PC-9 (cell line): ENCODE measurements at regions not wholly inside any gene's neighbourhood (a gene's known extent, or its start where the extent isn't known, plus 50 kb on each side); places are given as distances from the start of the nearest gene placed in this dataset.

Experiments used
- BruUV-seq: library from RNA; stranded (reverse); fragments of 400-500 nt; replicated peaks from 2 replicates; lab custom pipeline; 2021; lab: Mats Ljungman, UMichigan
- CTCF ChIA-PET: fragments of 300-600 bp; sonication (Branson Sonifier 250); formaldehyde crosslinking; loops from one replicate; lab custom pipeline; 2022; ENCODE audit warnings: antibody characterized with exemption; lab: Charles Lee
- POLR2A ChIA-PET: fragments of 300-600 bp; sonication (Branson Sonifier 250); formaldehyde crosslinking; loops from one replicate; lab custom pipeline; 2022; ENCODE audit warnings: antibody characterized with exemption; ENCODE audit not compliant: unreplicated experiment; lab: Charles Lee
- DNase-seq, 2 experiments: peaks; one replicate each; pipeline versions ENCODE4 v3.0.0 to v3.0.0-alpha.2; 2015 to 2022; ENCODE audit warnings: mixed read lengths in 1 of 2
- H2AFZ ChIP-seq: fragments of 200-600 bp; sonication (generic); 2 replicates; pipeline ENCODE4 v1.8.1; 2017; ENCODE audit warnings: antibody characterized with exemption
- H3F3A ChIP-seq: fragments of 200-600 bp; sonication (generic); 2 replicates; pipeline ENCODE4 v1.8.1; 2017; ENCODE audit warnings: antibody characterized with exemption, mild to moderate bottlenecking, low read depth; ENCODE audit not compliant: insufficient read depth
- H3K27ac ChIP-seq: fragments of 200-600 bp; sonication (generic); 2 replicates; pipeline ENCODE4 v1.6.1; 2016; ENCODE audit warnings: mixed run types
- H3K27me3 ChIP-seq: fragments of 200-600 bp; sonication (generic); 2 replicates; pipeline ENCODE4 v1.6.1; 2016; ENCODE audit warnings: low read depth, mixed run types; ENCODE audit not compliant: insufficient read depth
- H3K36me3 ChIP-seq: fragments of 200-600 bp; sonication (generic); 2 replicates; pipeline ENCODE4 v1.6.1; 2016; ENCODE audit warnings: low read depth, mixed run types
- H3K4me1 ChIP-seq: fragments of 200-600 bp; sonication (generic); replicated peaks from 2 replicates; pipeline ENCODE4 v1.6.1; 2016; ENCODE audit warnings: mixed run types; ENCODE audit not compliant: insufficient read depth
- H3K4me2 ChIP-seq: fragments of 200-600 bp; sonication (generic); 2 replicates; pipeline ENCODE4 v1.6.1; 2017; ENCODE audit warnings: mixed run types
- H3K4me3 ChIP-seq: fragments of 200-600 bp; sonication (generic); 2 replicates; pipeline ENCODE4 v1.6.1; 2016; ENCODE audit warnings: mixed run types
- H3K79me2 ChIP-seq: fragments of 200-600 bp; sonication (generic); 2 replicates; pipeline ENCODE4 v1.6.1; 2017; ENCODE audit warnings: low read depth, mixed run types
- H3K9me2 ChIP-seq: fragments of 200-600 bp; sonication (generic); 2 replicates; pipeline ENCODE4 v1.8.1; 2017; ENCODE audit warnings: mild to moderate bottlenecking; ENCODE audit not compliant: insufficient read depth
- H3K9me3 ChIP-seq: fragments of 200-600 bp; sonication (generic); 2 replicates; pipeline ENCODE4 v1.8.1; 2016; ENCODE audit warnings: low read depth; ENCODE audit not compliant: insufficient read depth
- H4K20me1 ChIP-seq: fragments of 200-600 bp; sonication (generic); 2 replicates; pipeline ENCODE4 v1.8.1; 2017; ENCODE audit not compliant: insufficient read depth
- EZH2 ChIP-seq: fragments of 200-600 bp; sonication (generic); IDR thresholded peaks from 2 replicates; pipeline ENCODE4 v1.8.0; 2017; ENCODE audit warnings: antibody characterized with exemption, low read depth
- intact Hi-C: fragments of 100-400 bp; cut with micrococcal nuclease; formaldehyde crosslinking; loops from one replicate; pipeline ENCODE4 v1.10.0; 2022; ENCODE audit not compliant: unreplicated experiment
- TF ChIP-seq, protein P1 (sequence below): fragments of 200-600 bp; sonication (generic); conservative IDR thresholded peaks from 2 replicates; pipeline ENCODE4 v1.6.1; 2017; ENCODE audit warnings: mixed run types, antibody characterized with exemption, mild to moderate bottlenecking, moderate library complexity

DNA sequence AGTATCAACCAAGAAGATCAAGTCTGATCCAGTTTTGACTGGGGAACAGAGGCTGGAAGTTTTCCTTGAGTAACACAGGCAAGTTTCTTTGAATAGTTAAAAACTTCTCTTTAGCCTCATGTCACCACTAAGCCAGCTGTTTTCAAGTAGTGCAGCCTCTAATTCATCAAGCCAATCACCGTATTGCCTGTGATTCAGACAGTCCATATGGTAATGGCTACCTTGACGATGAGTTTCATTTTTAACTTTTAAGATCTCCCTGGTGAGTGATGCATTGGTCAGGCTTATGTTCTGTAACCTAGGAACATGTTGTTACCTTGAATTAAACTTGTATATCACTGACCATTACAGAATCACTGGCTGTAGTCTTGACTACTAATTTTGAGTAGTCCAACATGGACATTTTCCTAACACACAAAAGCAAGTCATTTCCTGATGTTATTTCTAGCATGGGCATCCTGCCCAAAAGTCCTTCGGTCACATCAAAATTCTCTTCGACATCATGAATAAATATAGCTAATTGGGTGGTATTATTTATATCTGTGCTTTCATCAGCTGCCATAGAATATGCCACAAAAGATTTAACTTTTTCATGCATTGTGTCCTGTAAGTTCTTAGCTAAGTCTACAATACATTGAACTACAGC, 238.8 kb upstream of the GCFC2 start:
- no TSS peak for BruUV-seq
- Histone ChIP-seq H3K27ac (no peak overlapping the region), H3K36me3 (no peaks in the 10 kb centered on the region), H3K79me2 (no peaks in the 10 kb centered on the region), H3K4me2 (no peak overlapping the region), H3K9me2 (no peaks in the 10 kb centered on the region; the same call in 1 of the 2 replicates), H3K4me3 (no peak overlapping the region), H3F3A (no peaks in the 10 kb centered on the region), H3K4me1 (no peaks in the 10 kb centered on the region), H4K20me1 (no peaks in the 10 kb centered on the region), H3K9me3 (no peaks in the 10 kb centered on the region), H2AFZ (no peak overlapping the region), H3K27me3 (no peaks in the 10 kb centered on the region)
- CTCF ChIA-PET = no interaction called here
- intact Hi-C loops = no loop called here
- POLR2A ChIA-PET = interaction anchor here (0.5 kb wide), 1 partner anchor 10 kb away, joined by 3 read pairs; no protein-coding TSS in a partner anchor
- TF ChIP-seq EZH2 = no peak
- TF ChIP-seq, protein P1, sequence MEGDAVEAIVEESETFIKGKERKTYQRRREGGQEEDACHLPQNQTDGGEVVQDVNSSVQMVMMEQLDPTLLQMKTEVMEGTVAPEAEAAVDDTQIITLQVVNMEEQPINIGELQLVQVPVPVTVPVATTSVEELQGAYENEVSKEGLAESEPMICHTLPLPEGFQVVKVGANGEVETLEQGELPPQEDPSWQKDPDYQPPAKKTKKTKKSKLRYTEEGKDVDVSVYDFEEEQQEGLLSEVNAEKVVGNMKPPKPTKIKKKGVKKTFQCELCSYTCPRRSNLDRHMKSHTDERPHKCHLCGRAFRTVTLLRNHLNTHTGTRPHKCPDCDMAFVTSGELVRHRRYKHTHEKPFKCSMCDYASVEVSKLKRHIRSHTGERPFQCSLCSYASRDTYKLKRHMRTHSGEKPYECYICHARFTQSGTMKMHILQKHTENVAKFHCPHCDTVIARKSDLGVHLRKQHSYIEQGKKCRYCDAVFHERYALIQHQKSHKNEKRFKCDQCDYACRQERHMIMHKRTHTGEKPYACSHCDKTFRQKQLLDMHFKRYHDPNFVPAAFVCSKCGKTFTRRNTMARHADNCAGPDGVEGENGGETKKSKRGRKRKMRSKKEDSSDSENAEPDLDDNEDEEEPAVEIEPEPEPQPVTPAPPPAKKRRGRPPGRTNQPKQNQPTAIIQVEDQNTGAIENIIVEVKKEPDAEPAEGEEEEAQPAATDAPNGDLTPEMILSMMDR = no peak
- no peak for DNase-seq

DNA sequence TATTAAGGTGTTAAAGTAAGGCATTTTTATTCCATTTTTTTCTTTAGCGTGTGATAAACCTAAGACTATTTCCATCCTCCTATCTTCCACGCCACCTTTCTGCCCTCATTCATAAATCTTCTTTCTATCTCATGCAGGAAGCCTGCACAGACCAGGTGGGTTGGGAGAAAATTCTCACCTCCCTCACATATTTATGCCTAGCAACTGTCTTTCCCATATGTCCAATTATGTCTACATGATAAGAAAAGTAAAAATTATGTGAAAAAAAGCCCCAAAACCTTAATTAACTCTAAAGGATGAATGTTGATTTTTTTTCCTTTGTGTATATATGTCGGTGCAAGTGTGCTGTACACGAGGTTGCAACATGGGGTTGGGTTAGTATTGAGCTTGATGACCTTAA, 225.6 kb upstream of the GCFC2 start:
- H2AFZ ChIP-seq = no peak overlapping the region
- ChIA-PET CTCF (no interaction called here), POLR2A (no interaction called here)
- H3K4me1 ChIP-seq = no peaks in the 10 kb centered on the region
- H3K36me3 ChIP-seq = no peaks in the 10 kb centered on the region
- no peaks in the 10 kb centered on the region for H3K9me2 ChIP-seq
- H3K9me3 ChIP-seq = no peaks in the 10 kb centered on the region
- no peaks in the 10 kb centered on the region for H3K79me2 ChIP-seq
- no peak for DNase-seq
- intact Hi-C loops = no loop called here
- no peaks in the 10 kb centered on the region; the same call in 1 of the 2 replicates for H3K27me3 ChIP-seq
- H3K4me2 ChIP-seq = no peak overlapping the region
- no peaks in the 10 kb centered on the region for H3F3A ChIP-seq
- BruUV-seq = no TSS peak
- TF ChIP-seq, protein P1 = no peak
- no peak for TF ChIP-seq EZH2
- no peak overlapping the region for H3K27ac ChIP-seq
- H4K20me1 ChIP-seq = no peaks in the 10 kb centered on the region
- H3K4me3 ChIP-seq = no peak overlapping the region

GRCh38 chr2:75932996-75933395, 222.3 kb upstream of the GCFC2 start:
- ChIA-PET CTCF (no interaction called here), POLR2A (no interaction called here)
- no peaks in the 10 kb centered on the region for H4K20me1 ChIP-seq
- no peaks in the 10 kb centered on the region for H3K36me3 ChIP-seq
- H2AFZ ChIP-seq = no peak overlapping the region
- no peaks in the 10 kb centered on the region for H3K79me2 ChIP-seq
- H3K9me2 ChIP-seq = no peaks in the 10 kb centered on the region
- H3K9me3 ChIP-seq = no peaks in the 10 kb centered on the region
- intact Hi-C loops = no loop called here
- H3K4me1 ChIP-seq = no peaks in the 10 kb centered on the region
- H3K27me3 ChIP-seq = 0 out of 2 replicates have a peak, but pooled peaks cover 1% of the 10 kb centered on the region
- no peak overlapping the region for H3K27ac ChIP-seq
- H3F3A ChIP-seq = no peaks in the 10 kb centered on the region
- BruUV-seq = no TSS peak
- TF ChIP-seq, protein P1 = no peak
- TF ChIP-seq EZH2 = no peak
- no peak overlapping the region for H3K4me2 ChIP-seq
- DNase-seq = no peak
- H3K4me3 ChIP-seq = no peak overlapping the region
